AG04450 (cell line): ENCODE measurements at regions not wholly inside any gene's neighbourhood (a gene's known extent, or its start where the extent isn't known, plus 50 kb on each side); places are given as distances from the start of the nearest gene placed in this dataset.
"Not testable (repeated sequence)": the region's sequence is repeated elsewhere in the genome, so short reads cannot be mapped to it uniquely, and the experiment has no call there.

Source experiments
- CTCF ChIA-PET: fragments of 300-600, 350-600 bp; formaldehyde crosslinking; extraction: SDS; loops from one replicate; lab custom pipeline; 2022; ENCODE audit warnings: antibody characterized with exemption, inconsistent platforms; lab: Charles Lee
- POLR2A ChIA-PET: fragments of 350-600 bp; formaldehyde crosslinking; extraction: SDS; loops from one replicate; lab custom pipeline; 2021; ENCODE audit warnings: antibody characterized with exemption, inconsistent platforms; lab: Yijun Ruan, JAX
- DNase-seq: peaks from one replicate; pipeline ENCODE4 v3.0.0-alpha.2; 2011; ENCODE audit warnings: low read depth, low spot score
- H3K27ac ChIP-seq: one replicate; pipeline ENCODE4 v1.5.1; 2012; ENCODE audit warnings: low read depth, low read length, control low read depth
- H3K27me3 ChIP-seq: one replicate; pipeline ENCODE4 v1.6.0; 2012; ENCODE audit warnings: low read length; ENCODE audit not compliant: control insufficient read depth, insufficient read depth
- H3K4me3 ChIP-seq: 2 replicates; pipeline ENCODE4 v1.5.1; 2011; ENCODE audit warnings: mild to moderate bottlenecking, low read depth, low read length, control low read depth
- H3K9me3 ChIP-seq: 2 replicates; pipeline ENCODE4 v1.5.1; 2012; ENCODE audit warnings: low read length; ENCODE audit not compliant: control insufficient read depth, insufficient read depth
- CTCF ChIP-seq: IDR thresholded peaks from 2 replicates; pipeline ENCODE4 v1.5.1; 2011; ENCODE audit warnings: low read depth, low read length, control low read depth, inconsistent platforms

GRCh38 chr14:105857826-105858675 is 331.7 kb downstream of the TMEM121 start:
- H3K27ac ChIP-seq, result no peak overlapping the region
- DNase-seq, result no peak
- TF ChIP-seq CTCF, result no peak
- no peak overlapping the region for H3K4me3 ChIP-seq
- ChIA-PET POLR2A (no interaction called here), CTCF (no interaction called here)
- no peaks in the 10 kb centered on the region for H3K27me3 ChIP-seq
- peaks cover 94% of the 10 kb centered on the region for H3K9me3 ChIP-seq

GRCh38 chr14:105858676-105859025 is 332.3 kb downstream of the TMEM121 start:
- DNase-seq, result no peak
- POLR2A ChIA-PET, result no interaction called here
- H3K27ac ChIP-seq, result no peak overlapping the region
- TF ChIP-seq CTCF, result no peak
- H3K4me3 ChIP-seq, result no peak overlapping the region
- peaks cover 94% of the 10 kb centered on the region for H3K9me3 ChIP-seq
- H3K27me3 ChIP-seq, result no peaks in the 10 kb centered on the region
- CTCF ChIA-PET, result no interaction called here

GRCh38 chr14:105859073-105859716 is 332.8 kb downstream of the TMEM121 start:
- H3K9me3 ChIP-seq, result peaks cover 94% of the 10 kb centered on the region
- CTCF ChIA-PET, POLR2A ChIA-PET, H3K27me3 ChIP-seq, H3K27ac ChIP-seq, DNase-seq, H3K4me3 ChIP-seq: not testable (repeated sequence)

GRCh38 chr14:105859717-105860614 is 333.6 kb downstream of the TMEM121 start:
- CTCF ChIA-PET, result no interaction called here
- no peaks in the 10 kb centered on the region for H3K27me3 ChIP-seq
- POLR2A ChIA-PET, result no interaction called here
- TF ChIP-seq CTCF, result no peak
- H3K4me3 ChIP-seq, result no peak overlapping the region
- no peak for DNase-seq
- peaks cover 94% of the 10 kb centered on the region for H3K9me3 ChIP-seq
- no peak overlapping the region for H3K27ac ChIP-seq

GRCh38 chr14:105860615-105861580 is 334.5 kb downstream of the TMEM121 start:
- TF ChIP-seq CTCF, result no peak
- no peak for DNase-seq
- Histone ChIP-seq H3K27ac (no peak overlapping the region), H3K9me3 (peaks cover 94% of the 10 kb centered on the region), H3K4me3 (no peak overlapping the region), H3K27me3 (no peaks in the 10 kb centered on the region)
- ChIA-PET CTCF (no interaction called here), POLR2A (no interaction called here)
